HK-2 (cell line): ENCODE measurements at regions not wholly inside any gene's neighbourhood (a gene's known extent, or its start where the extent isn't known, plus 50 kb on each side); places are given as distances from the start of the nearest gene placed in this dataset.

Source experiments
- DNase-seq: peaks from one replicate; pipeline ENCODE4 v3.0.0-alpha.2; 2018; ENCODE audit not compliant: unreplicated experiment

GRCh38 chr12:115507560-115507889, 770.0 kb downstream of the MED13L start:
- no peak for DNase-seq

GRCh38 chr12:115506822-115507559, 770.5 kb downstream of the MED13L start:
- DNase-seq = no peak

GRCh38 chr12:115504306-115505290, 772.9 kb downstream of the MED13L start:
- no peak for DNase-seq

- no peak for DNase-seq
Observed at GRCh38 chr12:115500872-115501271, 776.6 kb downstream of the MED13L start.

GRCh38 chr12:115495300-115495699, 782.2 kb downstream of the MED13L start:
- DNase-seq = no peak

GRCh38 chr12:115492553-115492952, 784.9 kb downstream of the MED13L start:
- no peak for DNase-seq

- DNase-seq = no peak
Observed at GRCh38 chr12:115491511-115492250, 785.8 kb downstream of the MED13L start.

- no peak for DNase-seq
Observed at GRCh38 chr12:115489253-115489652, 788.2 kb downstream of the MED13L start.

GRCh38 chr12:115485967-115486366, 791.5 kb downstream of the MED13L start:
- DNase-seq = no peak

- DNase-seq = no peak
Observed at GRCh38 chr12:115485503-115485902, 792.0 kb downstream of the MED13L start.

GRCh38 chr12:115482943-115483342, 794.5 kb downstream of the MED13L start:
- no peak for DNase-seq

GRCh38 chr12:115481141-115481540, 796.4 kb downstream of the MED13L start:
- no peak for DNase-seq

GRCh38 chr12:115478505-115478904, 794.5 kb upstream of the TBX3 start:
- DNase-seq = no peak

- no peak for DNase-seq
Observed at GRCh38 chr12:115474539-115475353, 790.8 kb upstream of the TBX3 start.

GRCh38 chr12:115473257-115473956, 789.4 kb upstream of the TBX3 start:
- DNase-seq = no peak

- DNase-seq = no peak
Observed at GRCh38 chr12:115472852-115473251, 788.9 kb upstream of the TBX3 start.

GRCh38 chr12:115470977-115471376, 787.0 kb upstream of the TBX3 start:
- DNase-seq = no peak

GRCh38 chr12:115470526-115470925, 786.6 kb upstream of the TBX3 start:
- DNase-seq = no peak

- DNase-seq = no peak
Observed at GRCh38 chr12:115468087-115468510, 784.1 kb upstream of the TBX3 start.

GRCh38 chr12:115467531-115467930, 783.6 kb upstream of the TBX3 start:
- no peak for DNase-seq

- DNase-seq = no peak
Observed at GRCh38 chr12:115466076-115466475, 782.1 kb upstream of the TBX3 start.
